NOMO-1 (cell line): ENCODE measurements at regions not wholly inside any gene's neighbourhood (a gene's known extent, or its start where the extent isn't known, plus 50 kb on each side); places are given as distances from the start of the nearest gene placed in this dataset.

Experiments
- DNase-seq, 2 experiments: peaks; one replicate each; lab custom pipeline; 2025; ENCODE audit not compliant: unreplicated experiment in 2 of 2; lab: John Stamatoyannopoulos, UW

DNA sequence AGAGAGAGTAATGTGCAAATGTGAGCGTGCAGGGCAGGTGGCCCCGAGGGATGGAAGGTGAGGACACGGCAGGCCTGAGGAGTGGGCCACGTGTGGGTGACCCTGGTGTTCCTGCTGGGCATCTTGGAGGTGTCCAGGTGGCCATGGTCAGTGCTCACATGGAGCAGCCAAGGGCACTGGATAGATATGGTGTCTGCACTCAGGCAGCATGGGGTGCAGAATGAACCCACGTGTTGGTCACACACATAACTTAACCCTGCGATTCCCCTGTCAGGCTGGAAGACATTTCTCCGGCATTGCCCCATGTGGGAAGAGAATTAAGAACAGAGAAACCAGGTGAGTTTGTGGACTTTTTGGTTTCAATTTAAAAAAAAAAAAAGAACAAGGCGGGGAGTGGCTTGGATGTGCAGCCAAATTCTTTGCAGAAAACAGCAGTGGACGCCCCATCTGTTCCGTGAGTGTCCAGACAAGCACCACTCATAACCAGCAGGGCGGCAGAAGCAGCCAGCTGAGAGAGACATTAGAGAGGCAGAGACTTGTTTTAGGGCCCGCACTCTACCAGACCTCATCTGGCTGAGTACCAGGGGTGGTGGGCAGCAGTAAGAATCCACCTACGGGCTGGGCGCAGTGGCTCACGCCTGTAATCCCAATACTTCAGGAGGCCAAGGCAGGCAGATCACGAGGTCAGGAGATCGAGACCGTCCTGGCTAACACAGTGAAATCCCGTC, 249.8 kb downstream of the ACKR3 start:
- DNase-seq = no peak

DNA sequence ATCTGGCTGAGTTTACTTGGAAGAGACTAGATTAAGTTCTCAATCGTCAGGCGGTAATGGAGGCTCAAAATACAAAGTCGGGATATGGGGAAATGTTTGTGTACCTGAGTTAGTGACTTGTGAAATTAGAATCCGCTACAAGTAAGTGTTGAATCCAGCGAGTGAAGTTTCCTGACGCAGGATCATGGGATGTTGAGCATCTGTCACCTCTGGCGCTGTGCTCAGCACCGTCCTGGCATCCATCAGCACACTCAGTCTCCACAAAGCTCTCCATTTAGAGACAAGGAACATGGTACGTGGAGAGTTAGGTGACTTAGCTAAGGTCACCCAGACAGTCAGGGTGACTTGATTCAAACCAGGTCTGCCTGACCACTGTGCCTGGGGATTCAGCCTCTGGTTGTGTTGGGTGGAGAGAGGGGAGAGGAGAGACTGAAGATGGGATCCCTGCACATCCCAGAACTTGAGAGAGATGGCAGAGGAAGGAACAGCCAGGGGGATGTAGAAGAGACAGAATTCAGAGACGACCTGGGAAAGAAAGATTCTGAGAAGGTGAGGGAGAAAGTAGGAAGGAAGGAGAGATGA, 251.2 kb downstream of the ACKR3 start:
- no peak for DNase-seq

DNA sequence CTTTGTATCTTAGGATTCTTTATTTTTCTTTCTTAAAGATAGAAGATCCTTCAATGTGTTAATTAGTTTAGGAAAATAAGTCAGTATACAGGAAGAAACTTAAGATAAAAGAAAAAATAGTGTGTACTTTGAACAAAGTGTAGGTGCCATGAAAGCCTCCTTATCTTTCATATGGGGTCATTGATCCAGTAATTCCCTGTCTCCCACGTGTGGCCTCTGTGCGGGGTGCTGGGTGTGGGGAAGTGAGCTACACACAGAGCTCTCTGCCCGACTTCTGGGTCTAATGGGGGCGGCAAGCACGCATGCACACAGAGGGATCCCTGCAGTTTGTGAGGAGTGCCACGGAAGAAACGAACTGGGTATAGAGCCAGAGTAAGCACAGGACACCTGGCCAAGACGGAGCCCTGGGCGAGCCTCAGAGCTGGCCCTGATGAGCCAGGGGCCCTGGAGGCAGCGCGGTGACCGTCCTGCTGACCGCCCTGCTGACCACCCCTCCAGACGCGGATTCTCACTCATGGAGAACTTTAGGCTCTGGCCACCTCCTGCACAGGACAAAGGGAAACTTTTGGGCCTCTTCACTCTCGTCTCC, 253.5 kb downstream of the ACKR3 start:
- no peak for DNase-seq

DNA sequence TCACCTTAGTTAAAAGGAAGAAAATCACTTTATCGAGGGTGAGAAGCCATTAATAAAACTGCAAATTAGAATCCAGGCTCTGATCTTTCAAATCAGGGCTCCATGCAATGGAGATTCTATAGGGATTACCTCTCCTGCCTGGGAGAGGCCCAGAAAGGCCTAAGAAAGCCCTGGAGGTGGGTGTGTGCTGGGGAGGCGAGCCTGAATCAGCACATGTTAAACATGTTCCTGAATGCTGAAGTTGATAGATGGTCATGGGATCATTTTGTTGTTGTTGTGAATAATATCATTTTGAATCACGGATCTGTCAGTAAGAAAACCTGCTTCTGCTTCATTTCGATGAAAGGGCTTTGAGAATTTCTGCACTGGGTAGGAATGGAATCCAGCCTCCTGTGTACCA, 254.3 kb downstream of the ACKR3 start:
- DNase-seq = no peak

DNA sequence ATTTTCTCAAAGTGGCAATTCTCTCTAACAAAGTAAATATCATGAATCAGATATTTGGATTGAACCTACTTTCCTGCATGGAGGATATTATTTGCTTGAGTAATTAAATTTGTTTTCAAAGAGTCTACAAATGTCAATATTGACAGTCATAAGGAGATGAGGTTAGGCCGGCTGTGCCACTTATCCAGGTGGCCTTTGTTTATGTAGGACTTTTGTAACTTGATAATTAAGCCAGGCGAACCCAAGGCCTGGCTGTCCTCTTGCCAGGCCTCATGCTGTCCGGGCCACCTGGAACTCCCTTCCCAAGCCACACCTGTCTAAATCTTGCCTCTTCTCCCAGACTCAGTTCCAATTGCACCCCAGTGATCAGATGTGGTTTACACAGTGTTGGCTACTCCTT, 255.2 kb downstream of the ACKR3 start:
- no peak for DNase-seq

DNA sequence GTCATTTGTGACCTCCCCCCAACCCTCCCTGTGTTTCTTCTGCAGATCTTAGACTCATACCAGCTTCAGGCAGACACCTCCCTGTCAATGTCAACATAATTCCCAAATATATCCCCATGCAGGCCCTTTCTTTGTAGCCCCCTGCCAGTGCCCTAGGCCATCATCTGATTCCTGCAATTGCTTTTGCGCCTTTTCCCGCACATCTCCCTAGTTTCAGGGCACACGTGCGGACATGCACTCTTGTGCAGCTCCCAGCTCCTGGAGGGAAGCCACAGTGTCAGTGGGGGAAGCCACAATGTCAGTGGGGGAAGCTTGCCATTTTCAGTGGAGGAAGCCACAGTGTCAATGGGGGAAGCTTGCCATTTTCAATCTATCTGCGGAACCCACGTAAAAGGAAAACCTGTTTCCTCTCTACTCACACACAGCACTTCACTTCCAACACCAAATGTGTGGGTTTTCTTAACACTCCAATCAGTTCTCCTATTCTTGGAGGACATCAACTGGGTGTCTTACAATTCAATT, 256.4 kb downstream of the ACKR3 start:
- no peak for DNase-seq

DNA sequence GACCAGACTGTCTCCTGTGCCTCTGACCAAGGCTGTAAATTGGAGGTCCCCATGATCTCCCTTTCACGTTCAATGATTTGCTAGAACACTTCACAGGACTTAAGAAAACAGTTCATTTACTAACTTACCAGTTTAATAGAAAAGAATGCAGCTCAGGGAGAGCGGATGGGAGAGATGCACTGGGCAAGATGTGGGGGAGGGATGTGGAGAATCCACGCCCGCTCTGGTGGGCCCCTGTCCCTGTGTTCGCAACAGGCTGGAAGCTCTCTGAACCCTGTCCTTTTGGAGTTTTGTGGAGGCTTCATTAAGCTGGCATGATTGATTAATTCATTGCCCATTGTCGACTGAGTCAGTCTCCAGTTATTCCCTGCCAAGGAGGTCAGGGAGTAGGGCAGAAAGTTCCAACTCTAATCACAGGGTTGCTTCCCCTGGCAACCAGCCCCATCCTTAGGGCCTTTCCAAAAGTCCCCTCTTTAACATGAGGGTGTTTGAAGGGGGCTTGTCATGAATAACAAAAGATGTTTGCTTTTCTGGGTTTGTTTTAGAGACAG, 257.1 kb downstream of the ACKR3 start:
- DNase-seq = no peak

DNA sequence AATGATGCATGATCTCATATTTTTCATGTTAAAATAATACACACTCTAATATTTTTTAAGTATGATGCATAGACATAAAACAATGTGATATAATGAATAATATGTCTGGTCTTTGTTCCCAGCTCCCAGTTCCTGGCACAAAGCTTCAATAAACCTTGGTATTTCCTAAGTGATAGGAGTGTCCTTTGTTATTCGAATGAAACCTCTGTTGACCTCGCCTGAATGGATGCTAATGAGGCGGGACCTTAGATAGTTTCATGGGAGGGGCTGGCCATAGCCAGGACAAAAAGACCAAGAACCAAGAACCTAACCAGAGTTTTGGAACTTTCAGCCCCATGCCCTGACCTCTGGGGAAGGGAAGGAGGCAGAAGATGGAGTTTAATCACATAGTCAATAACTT, 257.7 kb upstream of the COPS8 start:
- no peak for DNase-seq

DNA sequence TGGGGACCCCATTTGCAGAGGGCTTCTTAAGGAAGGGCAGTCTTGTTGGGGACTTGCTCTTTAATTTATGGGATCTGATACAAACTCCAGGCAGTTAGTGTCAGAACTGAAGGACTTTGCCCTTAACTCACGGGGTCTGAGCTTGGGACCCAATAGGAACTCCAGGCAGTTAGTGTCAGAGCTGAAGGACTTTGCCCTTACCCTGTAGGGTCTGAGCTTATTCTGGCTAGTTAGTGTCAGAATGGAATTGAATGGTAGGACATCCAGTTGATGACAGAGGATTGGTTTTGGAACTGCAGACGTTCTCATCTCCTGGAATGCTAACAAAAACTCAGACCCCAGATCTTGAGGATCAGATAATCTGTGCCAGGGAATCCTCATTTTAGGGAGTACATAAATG, 256.9 kb upstream of the COPS8 start:
- no peak for DNase-seq

DNA sequence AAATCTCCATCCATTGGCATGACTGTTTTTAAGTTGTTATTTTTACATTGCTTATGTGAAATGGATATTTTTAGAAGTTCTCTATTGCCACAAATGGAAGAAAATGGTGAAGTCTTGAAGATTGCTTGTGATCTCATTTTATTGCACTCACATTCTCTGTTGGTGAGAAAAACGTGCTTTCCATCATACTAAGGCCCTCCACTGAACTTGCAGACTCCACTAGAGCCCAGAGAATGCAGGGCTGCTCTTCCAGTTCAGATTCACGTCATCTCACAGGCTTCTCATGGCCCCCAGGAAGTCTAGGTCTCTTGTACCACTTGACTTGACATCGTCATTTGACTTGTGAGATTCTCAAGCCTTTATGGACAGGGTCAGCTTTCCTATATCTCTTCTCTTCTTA, 254.8 kb upstream of the COPS8 start:
- no peak for DNase-seq

DNA sequence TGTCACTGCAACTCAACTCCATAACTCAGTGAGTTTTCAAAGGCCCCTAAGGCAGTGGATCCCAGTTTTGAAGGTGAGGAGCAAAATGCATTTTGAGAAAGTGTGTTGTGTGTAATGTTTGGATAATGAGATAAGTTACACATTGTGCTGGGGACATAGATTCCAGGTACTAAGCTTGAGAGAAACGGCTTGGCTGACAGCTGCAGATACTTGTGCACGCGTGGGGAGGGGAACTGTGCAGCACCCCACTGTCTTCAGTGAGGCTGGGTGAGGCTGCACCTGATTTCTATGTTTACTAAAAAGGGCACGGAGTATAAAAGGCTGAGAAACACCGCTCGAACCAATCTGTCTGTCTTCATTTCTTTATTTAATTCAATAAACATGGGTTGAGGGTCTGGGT, 254.0 kb upstream of the COPS8 start:
- no peak for DNase-seq

DNA sequence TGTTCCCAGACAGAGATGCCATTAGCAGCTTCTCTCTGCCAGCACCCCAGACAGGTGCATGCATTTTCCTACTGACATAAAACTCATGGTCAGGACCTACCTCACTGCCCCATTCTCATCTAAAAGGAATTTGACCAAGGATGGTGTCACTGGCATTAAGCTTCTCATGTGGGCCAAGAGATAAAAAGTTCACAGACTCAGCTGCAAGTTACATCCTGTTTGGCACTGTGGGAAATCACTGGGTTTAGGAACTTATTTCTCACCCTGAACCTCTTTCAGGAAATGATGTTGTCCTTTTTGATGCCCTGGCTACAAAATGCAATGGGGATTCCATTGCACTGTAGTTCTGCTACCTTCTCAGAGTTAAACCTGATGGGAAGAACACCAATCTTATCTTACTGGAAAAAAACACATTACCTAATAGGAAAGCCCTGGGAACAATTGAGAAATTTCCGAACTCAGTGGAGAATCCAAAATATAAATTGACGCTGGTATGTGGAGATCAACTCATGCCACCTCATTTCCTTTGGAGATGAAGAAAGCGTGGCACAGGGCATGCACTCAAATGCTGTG, 252.1 kb upstream of the COPS8 start:
- DNase-seq = no peak

DNA sequence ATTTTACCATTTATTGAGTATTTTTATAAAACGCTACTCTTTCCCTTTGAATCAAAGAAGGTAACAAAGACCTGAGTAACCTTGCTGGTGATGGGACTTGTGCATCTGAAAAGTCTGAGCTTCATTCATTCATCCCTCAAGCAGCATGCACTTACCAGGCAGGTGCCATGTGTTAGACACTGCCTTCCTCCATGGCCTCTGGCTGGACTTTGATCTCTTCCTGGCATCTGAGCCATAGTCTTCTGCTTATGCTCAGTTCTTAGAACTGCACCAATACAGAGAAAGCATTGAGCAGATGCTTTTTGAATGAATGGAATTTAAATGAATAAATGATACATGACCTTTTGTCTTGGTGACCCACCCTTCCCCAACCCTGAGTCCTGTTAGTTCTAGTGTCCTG, 251.4 kb upstream of the COPS8 start:
- no peak for DNase-seq

DNA sequence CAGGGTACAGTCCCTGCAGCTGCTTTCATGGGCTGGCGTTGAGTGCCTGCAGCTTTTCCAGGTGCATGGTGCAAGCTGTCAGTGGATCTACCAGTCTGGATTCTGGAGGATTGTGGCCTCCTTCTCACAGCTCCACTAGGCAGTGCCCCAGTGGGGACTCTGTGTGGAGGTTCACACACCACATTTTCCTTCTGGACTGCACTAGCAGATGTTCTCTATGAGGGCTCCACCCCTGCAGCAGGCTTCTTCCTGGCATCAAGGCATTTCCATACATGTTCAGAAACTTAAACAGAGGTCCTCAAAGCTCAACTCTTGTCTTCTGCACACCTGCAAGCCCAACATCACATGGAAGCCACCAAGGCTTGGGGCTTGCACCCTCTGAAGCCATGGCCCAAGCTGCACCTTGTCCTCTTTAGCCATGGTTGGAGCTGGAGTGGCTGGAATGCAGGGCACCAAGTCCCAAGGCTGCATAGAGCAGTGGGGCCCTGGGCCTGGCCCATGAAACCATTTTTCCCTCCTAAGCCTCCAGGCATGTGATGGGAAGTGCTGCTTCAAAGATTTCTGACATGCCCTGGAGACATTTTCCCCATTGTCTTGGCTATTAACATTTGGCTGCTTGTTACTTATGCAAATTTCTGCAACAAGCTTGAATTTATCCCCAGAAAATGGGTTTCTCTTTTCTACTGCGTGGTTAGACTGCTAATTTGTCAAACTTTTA, 250.2 kb upstream of the COPS8 start:
- DNase-seq = no peak

DNA sequence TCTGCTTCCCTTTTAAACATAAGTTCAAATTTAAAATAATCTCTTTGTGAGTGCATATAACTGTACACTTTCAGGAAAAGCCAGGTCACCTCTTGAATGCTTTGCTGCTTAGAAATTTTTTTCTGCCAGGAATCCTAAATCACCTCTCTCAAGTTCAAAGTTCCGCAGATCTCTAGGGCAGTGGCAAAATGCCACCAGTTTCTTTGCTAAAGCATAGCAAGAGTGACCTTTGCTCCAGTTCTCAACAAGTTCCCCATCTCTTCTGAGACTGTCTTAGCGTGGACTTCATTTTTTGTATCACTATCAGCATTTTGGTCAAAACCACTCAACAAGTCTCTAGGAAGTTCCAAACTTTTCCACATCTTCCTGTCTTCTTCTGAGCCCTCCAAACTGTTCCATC, 249.7 kb upstream of the COPS8 start:
- peak; percentile 4 to 39 for DNase-seq

DNA sequence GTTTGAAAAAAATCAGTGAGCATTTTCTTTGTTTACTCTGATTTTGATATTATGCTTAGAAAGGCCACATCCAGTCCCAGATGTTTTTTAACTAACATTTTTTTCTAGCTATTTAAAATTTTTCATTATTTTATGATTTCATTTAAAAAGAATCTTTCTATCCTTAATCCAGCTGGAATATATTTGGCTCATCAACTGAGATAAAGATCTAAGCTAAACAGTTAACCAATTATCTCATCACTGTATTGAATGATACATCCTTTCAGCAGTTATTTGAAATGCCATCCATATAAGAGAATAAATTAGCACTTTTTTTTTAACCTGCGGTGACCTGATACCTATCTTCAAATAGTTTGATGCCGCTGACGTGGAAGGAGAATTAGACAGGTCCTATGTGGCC, 245.5 kb upstream of the COPS8 start:
- no peak for DNase-seq

DNA sequence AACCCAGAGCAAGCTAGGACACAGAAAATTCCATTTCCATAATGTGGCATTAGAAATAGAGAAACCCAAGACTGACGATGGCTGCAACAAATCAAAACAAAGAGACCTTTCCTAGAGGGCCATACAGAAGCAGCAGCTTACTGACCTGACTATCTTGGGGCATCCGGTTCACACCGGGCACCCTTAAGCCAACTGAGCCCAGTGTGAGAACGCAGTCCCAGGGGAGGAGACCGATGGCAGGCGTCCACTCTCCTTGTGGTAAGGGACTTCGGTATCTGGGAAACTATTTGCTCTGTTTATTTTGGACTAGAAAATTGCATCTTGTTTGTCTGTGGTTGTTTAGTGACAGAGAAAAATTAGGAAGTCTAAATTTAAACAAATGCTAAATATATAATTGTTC, 244.8 kb upstream of the COPS8 start:
- DNase-seq = no peak

DNA sequence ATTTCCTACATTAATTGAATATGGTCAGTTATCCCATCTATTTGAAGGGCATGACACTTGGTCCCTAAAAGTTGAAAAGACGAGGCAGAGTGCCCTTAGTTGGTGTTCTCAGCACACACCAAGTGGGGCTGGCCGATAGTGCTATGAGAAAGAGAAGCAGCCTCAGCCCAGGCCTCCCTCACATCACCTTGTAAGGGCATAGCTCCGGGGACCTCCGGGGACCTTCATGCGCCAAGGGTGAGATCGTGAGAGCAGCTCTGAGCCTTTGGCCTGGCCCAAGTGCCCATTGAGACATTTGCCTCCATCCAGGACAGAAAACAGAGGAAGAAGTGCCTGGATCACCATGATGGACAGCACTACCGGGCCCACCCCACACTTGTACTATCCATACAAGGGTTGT, 244.3 kb upstream of the COPS8 start:
- no peak for DNase-seq

DNA sequence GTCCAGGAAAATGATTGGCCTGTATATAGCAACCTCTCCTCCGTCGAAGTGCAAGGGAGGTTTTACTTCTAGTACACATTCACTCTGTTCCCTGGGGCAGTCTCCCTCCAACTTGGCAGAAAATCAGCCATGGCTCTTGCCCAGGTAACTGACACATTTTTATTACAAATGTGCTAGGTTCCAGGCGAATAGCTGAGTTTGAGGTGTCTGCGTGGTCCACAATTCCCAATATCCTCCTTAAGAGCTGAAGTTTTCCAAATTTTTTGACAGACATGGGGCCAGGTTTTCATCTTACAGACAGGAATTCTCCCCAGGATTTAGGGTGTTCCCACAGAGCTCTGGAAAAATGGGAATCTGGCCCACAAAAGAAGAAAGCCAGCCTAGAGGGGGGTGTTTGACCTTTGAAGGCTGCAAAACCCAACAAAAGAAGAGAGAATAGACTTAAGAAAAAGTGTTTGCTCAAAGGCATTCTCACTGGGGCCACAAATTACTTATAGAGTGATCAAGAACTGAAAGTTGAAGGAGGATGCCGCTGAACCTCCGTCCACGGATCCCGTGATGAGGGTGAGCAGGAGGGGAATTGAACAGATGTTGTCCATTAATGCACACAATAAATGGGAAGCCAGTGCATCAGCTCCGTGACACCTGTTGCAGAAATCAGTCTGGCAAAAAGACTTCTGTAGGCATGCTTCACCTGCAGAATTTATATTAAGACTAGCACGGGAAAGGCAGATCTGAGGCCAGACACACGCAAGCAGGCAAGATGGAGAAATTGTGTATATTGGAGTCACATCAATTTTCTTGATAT, 242.3 kb upstream of the COPS8 start:
- DNase-seq = no peak

DNA sequence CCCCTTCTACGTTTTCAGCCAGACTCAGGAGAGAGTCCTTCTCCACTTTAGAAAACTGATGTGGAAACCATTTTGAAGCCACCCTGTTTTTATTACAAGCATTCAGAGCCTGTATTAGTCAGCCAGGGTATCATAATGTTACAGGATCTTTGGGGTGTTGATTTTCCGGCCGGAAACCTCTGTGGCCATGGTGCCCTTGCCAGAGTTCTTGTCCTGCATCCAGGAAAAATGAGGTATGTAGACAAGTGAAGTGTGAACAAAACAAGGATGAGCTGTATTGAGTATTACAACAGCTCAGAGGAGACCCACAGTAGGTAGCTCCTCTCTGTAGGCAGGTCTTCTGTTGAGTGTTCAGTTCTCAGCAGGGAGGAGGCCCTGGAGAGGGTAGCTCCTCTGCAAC, 241.0 kb upstream of the COPS8 start:
- no peak for DNase-seq
